NCI-H526 (cell line): ENCODE measurements at regions not wholly inside any gene's neighbourhood (a gene's known extent, or its start where the extent isn't known, plus 50 kb on each side); places are given as distances from the start of the nearest gene placed in this dataset.

Experiments
- DNase-seq, 2 experiments: peaks; one replicate each; lab custom pipeline; 2025; lab: John Stamatoyannopoulos, UW

- no peak for DNase-seq
Measured at GRCh38 chr2:205902041-205902899, 183.7 kb downstream of the INO80D start.

- no peak for DNase-seq
Measured at GRCh38 chr2:205901491-205901890, 184.5 kb downstream of the INO80D start.

GRCh38 chr2:205898744-205899143 lies 187.2 kb downstream of the INO80D start:
- no peak for DNase-seq

GRCh38 chr2:205895981-205896655 lies 189.9 kb downstream of the INO80D start:
- no peak for DNase-seq

GRCh38 chr2:205892665-205893259 lies 193.2 kb downstream of the INO80D start:
- peak in 1 of 2 experiments; percentile 6 for DNase-seq

- DNase-seq: peak in 1 of 2 experiments; percentile 33
Measured at GRCh38 chr2:205892251-205892655, 193.7 kb downstream of the INO80D start.

- no peak for DNase-seq
Measured at GRCh38 chr2:205889114-205889513, 196.9 kb downstream of the INO80D start.

GRCh38 chr2:205887637-205888036 lies 198.3 kb downstream of the INO80D start:
- DNase-seq: no peak

- peak; percentile 67 to 88 for DNase-seq
Measured at GRCh38 chr2:205885492-205886099, 200.4 kb downstream of the INO80D start.

GRCh38 chr2:205883965-205884364 lies 201.7 kb downstream of the NRP2 start:
- no peak for DNase-seq

GRCh38 chr2:205882806-205883425 lies 200.6 kb downstream of the NRP2 start:
- DNase-seq: no peak

- no peak for DNase-seq
Measured at GRCh38 chr2:205880048-205880447, 197.7 kb downstream of the NRP2 start.

- peak in 1 of 2 experiments; percentile 27 for DNase-seq
Measured at GRCh38 chr2:205878999-205879762, 196.9 kb downstream of the NRP2 start.

GRCh38 chr2:205877496-205877895 lies 195.2 kb downstream of the NRP2 start:
- DNase-seq: no peak

- DNase-seq: no peak
Measured at GRCh38 chr2:205876127-205876526, 193.8 kb downstream of the NRP2 start.

- no peak for DNase-seq
Measured at GRCh38 chr2:205872716-205873115, 190.4 kb downstream of the NRP2 start.

GRCh38 chr2:205869439-205869838 lies 187.1 kb downstream of the NRP2 start:
- DNase-seq: no peak

- DNase-seq: no peak
Measured at GRCh38 chr2:205868773-205869333, 186.6 kb downstream of the NRP2 start.

GRCh38 chr2:205868053-205868452 lies 185.8 kb downstream of the NRP2 start:
- no peak for DNase-seq

- no peak for DNase-seq
Measured at GRCh38 chr2:205867371-205867770, 185.1 kb downstream of the NRP2 start.

GRCh38 chr2:205865905-205866441 lies 183.7 kb downstream of the NRP2 start:
- peak; percentile 81 to 87 for DNase-seq
